ENCODE measurements at regions not wholly inside any gene's neighbourhood (a gene's known extent, or its start where the extent isn't known, plus 50 kb on each side); places are given as distances from the start of the nearest gene placed in this dataset.

DNA sequence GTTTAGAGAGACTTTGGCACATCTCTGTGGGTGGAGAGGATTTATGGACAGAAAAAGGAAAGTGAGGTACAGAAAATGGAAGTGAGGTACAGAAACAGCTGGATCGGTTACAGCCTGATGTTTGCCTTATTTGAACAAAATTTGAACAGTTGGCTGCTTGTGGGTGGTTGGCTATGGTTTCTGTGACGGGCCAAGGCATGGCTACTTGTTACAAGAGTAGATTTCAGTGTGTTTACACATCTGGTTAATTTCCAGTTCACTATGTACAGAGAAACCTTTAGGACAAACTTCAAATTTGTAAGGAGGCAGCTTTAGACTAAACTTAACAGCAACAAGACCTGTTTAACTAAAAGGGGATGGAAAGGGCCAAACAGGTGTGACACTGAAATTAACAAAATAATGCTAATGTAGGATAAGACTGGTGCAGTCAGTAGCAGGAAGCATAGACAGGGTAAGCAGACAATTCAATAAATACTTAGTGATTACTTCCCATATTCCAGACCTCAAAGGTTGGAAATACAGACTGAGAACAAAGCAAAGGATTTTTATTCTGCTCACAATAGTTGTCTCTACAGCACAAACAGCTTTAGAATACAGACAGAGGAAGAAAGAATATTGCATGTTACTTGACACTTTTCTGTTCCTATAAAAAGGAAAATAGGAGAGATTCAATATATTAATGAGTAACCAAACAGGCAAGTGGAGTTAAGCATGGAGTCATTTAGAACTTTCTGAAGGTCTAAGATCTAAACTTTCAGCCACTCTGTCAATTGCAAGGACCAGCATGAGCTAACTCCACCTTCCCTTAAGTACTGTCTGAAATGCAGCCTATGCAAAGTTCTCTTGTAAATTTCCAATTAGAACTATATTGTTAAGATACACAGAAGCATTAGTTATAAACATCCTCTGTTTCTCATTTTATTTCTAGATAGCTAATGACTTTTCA is 294.4 kb upstream of the FAT4 start:
- TF ChIP-seq, protein P1, sequence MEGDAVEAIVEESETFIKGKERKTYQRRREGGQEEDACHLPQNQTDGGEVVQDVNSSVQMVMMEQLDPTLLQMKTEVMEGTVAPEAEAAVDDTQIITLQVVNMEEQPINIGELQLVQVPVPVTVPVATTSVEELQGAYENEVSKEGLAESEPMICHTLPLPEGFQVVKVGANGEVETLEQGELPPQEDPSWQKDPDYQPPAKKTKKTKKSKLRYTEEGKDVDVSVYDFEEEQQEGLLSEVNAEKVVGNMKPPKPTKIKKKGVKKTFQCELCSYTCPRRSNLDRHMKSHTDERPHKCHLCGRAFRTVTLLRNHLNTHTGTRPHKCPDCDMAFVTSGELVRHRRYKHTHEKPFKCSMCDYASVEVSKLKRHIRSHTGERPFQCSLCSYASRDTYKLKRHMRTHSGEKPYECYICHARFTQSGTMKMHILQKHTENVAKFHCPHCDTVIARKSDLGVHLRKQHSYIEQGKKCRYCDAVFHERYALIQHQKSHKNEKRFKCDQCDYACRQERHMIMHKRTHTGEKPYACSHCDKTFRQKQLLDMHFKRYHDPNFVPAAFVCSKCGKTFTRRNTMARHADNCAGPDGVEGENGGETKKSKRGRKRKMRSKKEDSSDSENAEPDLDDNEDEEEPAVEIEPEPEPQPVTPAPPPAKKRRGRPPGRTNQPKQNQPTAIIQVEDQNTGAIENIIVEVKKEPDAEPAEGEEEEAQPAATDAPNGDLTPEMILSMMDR (conservative IDR thresholded peaks at IDR 0.05; ENCODE audit: low read length): no peak
- H3K4me3 ChIP-seq (ENCODE audit: low read length): no peak overlapping the region
- DNase-seq (ENCODE audit: low read depth): no peak

DNA sequence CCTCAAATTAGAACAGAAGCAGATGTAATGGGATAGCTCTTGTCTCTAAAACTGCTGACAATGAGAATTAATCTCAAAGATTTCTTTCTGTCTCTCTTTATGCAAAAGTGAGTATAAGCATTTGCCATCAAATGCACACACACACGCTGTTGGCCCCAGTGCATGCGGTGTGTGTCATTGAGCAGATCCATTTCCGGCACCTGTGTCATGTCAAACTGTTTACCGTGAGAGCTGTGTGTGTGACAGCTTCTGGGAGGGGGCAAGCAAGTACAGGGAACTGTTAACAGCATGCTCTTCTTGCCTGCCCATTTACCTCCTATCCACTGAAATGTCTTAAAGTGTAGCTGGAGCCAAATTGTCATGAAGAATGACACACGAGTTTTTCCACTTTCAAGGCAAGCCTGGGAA is 297.9 kb upstream of the FAT4 start:
- H3K4me3 ChIP-seq (ENCODE audit: low read length): no peak overlapping the region
- TF ChIP-seq, protein P1 (conservative IDR thresholded peaks at IDR 0.05; ENCODE audit: low read length): no peak
- no peak for DNase-seq (ENCODE audit: low read depth)

DNA sequence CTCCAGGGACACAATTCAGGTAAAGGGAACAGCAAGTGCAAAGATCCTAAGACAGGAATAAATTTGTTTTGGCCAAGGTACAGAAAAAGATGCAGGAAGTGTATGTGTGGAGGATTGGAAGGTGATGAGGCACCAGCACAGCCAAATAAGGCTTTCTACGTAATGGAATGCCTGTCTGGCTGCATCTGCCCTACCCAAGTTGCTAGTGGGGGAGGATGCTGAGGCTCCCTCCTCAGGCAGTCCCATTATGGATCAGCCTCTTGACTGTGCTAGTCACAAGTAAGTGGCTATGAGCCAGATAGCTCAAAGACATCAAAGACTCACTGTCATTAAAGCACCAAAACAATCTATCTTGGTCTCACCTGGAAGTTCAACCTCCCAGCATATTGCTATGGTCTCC is 300.9 kb upstream of the FAT4 start:
- no peak overlapping the region for H3K4me3 ChIP-seq (ENCODE audit: low read length)
- peak; percentile 5 for DNase-seq (ENCODE audit: low read depth)
- TF ChIP-seq, protein P1 (conservative IDR thresholded peaks at IDR 0.05; ENCODE audit: low read length): no peak

DNA sequence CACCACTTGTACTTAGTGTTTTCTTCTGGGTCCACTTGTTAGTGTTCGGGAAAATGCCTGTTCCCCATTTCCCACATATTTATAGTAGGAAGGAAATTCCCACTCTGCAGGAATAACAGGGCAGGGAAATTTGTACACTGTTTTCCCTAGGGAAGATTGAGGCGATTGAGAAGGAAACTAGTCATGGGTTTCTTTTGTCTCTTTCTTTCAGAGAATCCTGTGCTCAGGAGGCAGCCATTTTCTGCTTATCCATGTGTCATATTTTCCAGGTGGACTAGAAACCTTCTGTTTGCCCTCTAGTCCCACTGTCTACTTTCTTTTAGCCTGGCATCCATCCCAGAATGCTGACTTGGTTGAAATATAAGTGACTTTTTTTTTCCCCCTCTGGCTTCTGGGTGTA is 299.1 kb upstream of the ANKRD50 start:
- no peak for DNase-seq (ENCODE audit: low read depth)
- H3K4me3 ChIP-seq (ENCODE audit: low read length): no peak overlapping the region
- TF ChIP-seq, protein P1 (conservative IDR thresholded peaks at IDR 0.05; ENCODE audit: low read length): no peak

DNA sequence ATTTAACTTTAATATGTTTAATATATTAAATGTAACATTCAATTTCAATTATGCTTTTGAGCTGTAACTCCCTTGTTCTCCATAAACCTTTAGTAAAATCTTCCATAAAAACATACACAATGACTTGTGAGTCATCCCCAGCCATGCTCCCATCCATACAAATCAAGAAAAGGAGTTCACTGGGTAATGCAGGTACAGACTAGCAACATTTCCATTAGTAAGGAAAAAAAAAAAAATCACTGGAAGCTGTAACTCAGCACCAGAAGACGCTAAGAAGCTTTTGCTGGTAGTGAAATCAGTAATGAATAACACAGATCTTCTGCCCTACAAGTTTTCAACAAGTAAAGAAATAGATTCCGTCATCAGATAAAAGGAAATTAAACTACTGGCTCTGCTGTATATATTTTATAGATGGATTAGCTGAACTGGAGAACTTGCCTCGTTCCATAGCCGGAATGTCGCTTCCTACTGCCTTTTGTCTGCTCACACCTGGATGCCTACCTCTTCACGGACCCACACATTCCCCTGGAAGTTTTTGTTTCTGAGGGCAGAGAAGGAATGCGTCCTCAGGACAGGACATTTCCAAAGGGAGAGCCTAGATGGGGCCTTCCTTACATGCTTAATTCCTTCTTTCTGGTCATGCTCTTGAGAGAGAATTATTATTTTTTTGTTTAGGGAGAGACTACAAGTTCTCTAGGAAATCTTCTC is 298.4 kb upstream of the ANKRD50 start:
- no peak for DNase-seq (ENCODE audit: low read depth)
- no peak overlapping the region for H3K4me3 ChIP-seq (ENCODE audit: low read length)
- TF ChIP-seq, protein P1 (conservative IDR thresholded peaks at IDR 0.05; ENCODE audit: low read length): no peak

DNA sequence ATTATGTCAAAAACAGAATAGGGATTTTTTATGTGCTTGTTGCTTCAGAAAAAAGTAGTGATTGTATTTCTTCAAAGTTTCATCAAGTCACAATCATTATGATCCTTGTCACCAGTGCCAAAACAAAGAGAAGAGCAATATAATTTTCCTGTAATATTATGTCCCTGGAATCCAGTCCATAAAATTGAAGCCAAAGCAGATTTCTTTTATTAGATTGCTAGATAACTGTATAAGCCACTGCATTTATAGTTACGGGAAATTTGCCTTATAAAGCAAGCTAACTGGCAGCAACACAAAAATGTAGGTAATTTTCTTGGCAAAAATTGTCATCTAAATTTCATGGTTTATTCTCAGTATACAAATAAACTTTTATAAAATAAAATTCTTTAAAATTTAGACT is 296.1 kb upstream of the ANKRD50 start:
- TF ChIP-seq, protein P1 (conservative IDR thresholded peaks at IDR 0.05; ENCODE audit: low read length): no peak
- no peak for DNase-seq (ENCODE audit: low read depth)
- H3K4me3 ChIP-seq (ENCODE audit: low read length): no peak overlapping the region
